DMS53 (cell line): ENCODE measurements at regions not wholly inside any gene's neighbourhood (a gene's known extent, or its start where the extent isn't known, plus 50 kb on each side); places are given as distances from the start of the nearest gene placed in this dataset.
"Not testable (repeated sequence)": the region's sequence is repeated elsewhere in the genome, so short reads cannot be mapped to it uniquely, and the experiment has no call there.

ENCODE experiments used
- DNase-seq: peaks from one replicate; lab custom pipeline; 2025; lab: John Stamatoyannopoulos, UW

- DNase-seq = no peak
These were observed 74.6 kb downstream of the FEM1C start for GRCh38 chr5:115469904-115470516.

DNA sequence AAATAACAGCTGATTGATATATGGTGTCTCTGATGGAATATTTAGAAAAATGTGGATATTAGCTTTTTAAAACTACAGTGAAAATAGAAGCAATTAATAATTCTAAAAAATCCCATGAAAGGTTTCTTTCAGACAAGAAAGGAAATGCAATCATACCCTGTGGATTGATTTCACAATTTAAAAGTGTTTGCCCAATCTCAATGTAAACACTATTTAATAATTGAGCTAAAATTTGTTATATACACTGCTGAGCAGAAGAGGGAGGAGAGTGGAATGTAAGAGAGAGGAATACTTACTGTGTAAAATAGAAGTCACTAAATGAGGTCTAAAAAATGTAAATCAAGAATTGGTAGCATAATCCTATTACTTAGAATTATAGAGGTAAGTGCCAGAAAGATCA lies 76.9 kb downstream of the FEM1C start:
- no peak for DNase-seq

- no peak for DNase-seq
These were observed 79.1 kb downstream of the FEM1C start for GRCh38 chr5:115465431-115465830.

GRCh38 chr5:115463983-115464382 lies 80.6 kb downstream of the FEM1C start:
- no peak for DNase-seq

- DNase-seq = peak; percentile 23
These were observed 82.9 kb downstream of the FEM1C start for GRCh38 chr5:115461506-115462290.

GRCh38 chr5:115461093-115461492 lies 83.5 kb downstream of the FEM1C start:
- no peak for DNase-seq

DNA sequence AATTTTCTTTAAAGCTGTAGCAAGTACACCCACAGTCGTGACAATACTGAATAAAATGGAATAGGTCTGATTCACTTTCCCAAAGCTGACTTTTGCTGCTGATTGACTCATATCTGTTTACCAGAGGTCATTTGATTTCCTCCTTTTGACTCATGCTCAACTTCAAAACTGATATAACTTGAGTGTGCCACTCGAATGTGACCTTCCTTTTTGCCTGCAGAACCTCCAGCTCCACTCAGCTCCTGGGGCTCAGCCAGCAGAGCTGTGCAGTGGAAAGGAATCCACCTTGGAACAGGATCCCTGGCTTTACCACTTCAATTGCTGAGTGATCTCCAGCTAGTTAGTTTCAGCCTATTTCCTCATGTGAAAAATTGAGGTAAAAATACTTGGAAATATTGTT lies 84.1 kb downstream of the FEM1C start:
- peak; percentile 83 for DNase-seq

DNA sequence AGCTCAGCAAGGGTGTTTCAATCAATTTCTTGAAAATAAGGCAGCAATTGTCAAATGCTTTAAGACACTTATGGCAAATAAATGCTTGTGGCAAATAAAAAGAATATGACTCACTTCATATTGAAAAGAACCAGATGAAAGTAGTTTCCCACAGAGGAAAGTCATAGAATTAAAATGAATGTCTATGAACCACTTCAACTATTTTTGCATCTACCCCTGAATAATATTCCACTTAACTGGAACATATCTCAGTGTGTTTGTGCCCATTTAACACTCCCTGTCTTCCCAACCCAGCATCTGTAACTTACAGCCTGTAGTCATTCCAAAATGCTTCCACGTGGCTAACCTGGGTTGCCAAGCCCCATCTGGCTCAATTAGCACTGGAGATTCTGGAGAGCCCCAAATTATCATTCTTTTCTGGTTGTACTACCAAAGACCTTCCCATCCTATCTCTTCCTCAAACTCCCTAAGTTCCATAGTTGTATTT lies 84.7 kb downstream of the FEM1C start:
- DNase-seq = no peak

GRCh38 chr5:115458416-115458815 lies 86.2 kb downstream of the FEM1C start:
- DNase-seq = no peak

DNA sequence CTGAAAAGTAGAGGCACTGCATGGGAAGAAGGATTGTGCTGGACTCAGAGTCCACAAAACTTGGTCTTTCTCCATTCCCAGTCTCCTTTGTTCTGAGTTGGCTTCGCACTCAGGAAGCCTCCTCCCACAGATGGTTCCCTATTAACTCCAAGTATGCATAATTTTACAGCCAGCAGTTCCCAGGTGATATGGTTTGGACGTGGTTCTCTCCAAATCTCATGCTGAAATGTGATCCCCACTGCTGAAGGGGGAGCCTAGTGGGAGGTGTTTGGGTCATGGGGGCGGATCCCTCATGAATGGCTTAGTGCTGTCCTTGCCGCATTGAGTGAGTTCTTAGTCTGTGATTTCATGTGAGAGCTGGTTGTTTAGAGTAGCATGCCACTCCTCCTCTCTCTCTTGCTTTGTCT lies 86.6 kb downstream of the FEM1C start:
- DNase-seq = no peak

- DNase-seq = peak; percentile 40
These were observed 87.0 kb downstream of the FEM1C start for GRCh38 chr5:115457571-115457970.

DNA sequence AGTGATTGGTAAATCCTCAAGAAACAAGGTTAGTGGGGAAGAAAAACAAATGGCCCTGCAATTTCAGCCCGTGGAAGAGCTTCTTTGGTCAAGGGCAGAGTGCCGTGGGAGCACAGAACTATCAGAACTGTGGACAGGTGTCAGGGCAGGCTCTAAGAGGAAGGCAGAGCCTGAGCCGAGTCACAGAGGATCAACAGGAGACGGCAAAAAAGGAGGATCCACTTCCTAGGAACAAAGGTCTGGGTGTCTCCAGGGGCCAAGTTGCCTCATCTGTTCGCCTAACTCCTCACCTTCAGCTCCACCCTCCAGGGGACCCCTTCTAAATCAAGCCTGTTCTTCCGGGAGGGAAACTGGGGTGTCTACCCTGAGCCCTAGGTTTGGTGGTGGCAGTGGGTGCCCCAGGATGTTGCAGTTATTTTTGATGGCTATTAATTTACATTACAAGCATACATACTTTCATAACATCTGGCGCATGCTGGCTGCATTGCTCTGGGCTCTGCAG lies 88.0 kb downstream of the FEM1C start:
- no peak for DNase-seq

DNA sequence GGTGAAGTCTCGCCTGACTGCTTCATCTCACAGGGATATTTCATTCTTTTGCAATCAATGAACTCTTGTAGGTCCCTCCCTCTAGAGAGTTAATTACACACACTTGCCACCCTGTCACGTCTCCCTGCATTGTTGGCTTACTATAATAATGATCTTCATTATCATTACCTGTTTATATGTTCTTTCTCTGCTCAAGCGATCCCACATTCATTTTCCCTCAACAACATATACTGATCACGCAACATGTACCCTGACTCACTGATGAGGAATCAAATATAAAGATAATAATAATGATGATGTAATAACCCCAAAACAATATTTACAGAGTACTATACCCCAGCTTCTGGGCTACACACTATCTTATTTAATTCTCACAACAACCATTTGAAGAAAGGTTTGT lies 88.5 kb downstream of the FEM1C start:
- DNase-seq = no peak

DNA sequence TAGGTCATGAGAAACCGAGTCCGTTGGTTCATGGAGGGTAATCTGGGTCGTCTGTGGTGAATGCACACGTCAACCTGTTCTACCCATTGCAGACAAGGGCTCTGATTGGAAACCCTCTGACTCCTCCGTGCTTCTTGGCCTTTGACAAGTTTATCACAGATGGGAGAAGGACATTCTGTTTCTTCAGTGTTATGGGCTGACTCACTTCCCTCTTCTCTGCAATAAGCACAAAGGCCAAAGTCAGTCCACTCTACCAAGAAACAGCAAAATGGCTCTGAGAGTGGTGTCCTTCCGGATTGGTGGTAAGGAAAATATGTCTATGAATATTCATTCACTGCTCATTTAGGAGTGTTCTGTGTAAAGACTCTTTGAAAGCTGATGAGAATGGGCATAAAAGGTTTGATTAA lies 89.3 kb downstream of the FEM1C start:
- DNase-seq = no peak

GRCh38 chr5:115453391-115454095 lies 91.0 kb downstream of the FEM1C start:
- no peak for DNase-seq

GRCh38 chr5:115452536-115453235 lies 91.9 kb downstream of the FEM1C start:
- DNase-seq = no peak

- peak; percentile 64 for DNase-seq
These were observed 92.5 kb downstream of the FEM1C start for GRCh38 chr5:115452083-115452482.

- no peak for DNase-seq
These were observed 93.8 kb downstream of the FEM1C start for GRCh38 chr5:115450741-115451140.

DNA sequence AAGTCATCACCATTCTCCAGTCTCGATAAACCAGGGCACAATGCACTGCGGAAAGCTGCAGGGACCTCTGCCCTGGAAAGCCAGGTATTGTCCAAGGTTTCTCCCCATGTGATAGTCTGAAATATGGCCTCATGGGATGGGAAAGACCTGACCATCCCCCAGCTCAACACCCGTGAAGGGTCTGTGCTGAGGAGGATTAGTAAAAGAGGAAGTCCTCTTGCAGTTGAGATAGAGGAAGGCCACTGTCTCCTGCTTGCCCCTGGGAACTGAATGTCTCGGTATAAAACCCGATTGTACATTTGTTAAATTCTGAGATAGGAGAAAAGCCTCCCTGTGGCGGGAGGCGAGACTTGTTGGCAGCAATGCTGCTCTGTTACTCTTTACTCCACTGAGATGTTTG lies 95.9 kb downstream of the FEM1C start:
- DNase-seq = not testable (repeated sequence)

GRCh38 chr5:115440782-115441451 lies 103.7 kb downstream of the FEM1C start:
- no peak for DNase-seq

DNA sequence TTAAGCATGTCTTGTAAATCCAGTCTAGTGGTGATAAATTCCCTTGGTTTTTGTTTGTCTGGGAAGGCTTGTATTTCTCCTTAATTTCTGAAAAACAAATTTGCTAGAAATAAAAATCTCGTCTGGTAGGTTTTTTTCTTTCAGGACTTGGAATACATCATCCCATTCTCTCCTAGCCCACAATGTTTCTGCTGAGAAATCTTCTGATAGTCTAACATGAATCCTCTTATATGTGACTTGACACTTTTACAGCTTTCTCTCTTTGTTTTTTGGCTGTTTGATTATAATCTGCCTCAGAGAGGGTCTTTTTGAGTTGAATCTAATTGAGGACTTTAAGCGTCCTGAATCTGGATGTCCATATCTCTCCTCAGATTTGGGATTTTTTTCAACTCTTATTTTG lies 104.9 kb downstream of the FEM1C start:
- no peak for DNase-seq

GRCh38 chr5:115439042-115439441 lies 105.5 kb downstream of the FEM1C start:
- no peak for DNase-seq
